ENCODE measurements at regions not wholly inside any gene's neighbourhood (a gene's known extent, or its start where the extent isn't known, plus 50 kb on each side); places are given as distances from the start of the nearest gene placed in this dataset.

- TF ChIP-seq CTCF (IDR thresholded peaks at IDR 0.05; ENCODE audit: insufficient read depth, missing control alignments): no peak
- DNase-seq (ENCODE audit: insufficient read length, low spot score): no peak
- no peak for FAIRE-seq
These were observed 946.0 kb downstream of the IGSF11 start for GRCh38 chr3:118088696-118089095.

GRCh38 chr3:118089563-118089962, 945.1 kb downstream of the IGSF11 start:
- DNase-seq (ENCODE audit: insufficient read length, low spot score) (no peak), FAIRE-seq (no peak)
- no peak for TF ChIP-seq CTCF (IDR thresholded peaks at IDR 0.05; ENCODE audit: insufficient read depth, missing control alignments)

- no peak for DNase-seq (ENCODE audit: insufficient read length, low spot score)
- FAIRE-seq: no peak
- TF ChIP-seq CTCF (IDR thresholded peaks at IDR 0.05; ENCODE audit: insufficient read depth, missing control alignments): no peak
These were observed 937.4 kb downstream of the IGSF11 start for GRCh38 chr3:118097226-118097625.

GRCh38 chr3:118097660-118098059, 937.0 kb downstream of the IGSF11 start:
- no peak for FAIRE-seq
- no peak for TF ChIP-seq CTCF (IDR thresholded peaks at IDR 0.05; ENCODE audit: insufficient read depth, missing control alignments)

GRCh38 chr3:118098827-118099226, 935.8 kb downstream of the IGSF11 start:
- FAIRE-seq: no peak
- no peak for DNase-seq (ENCODE audit: insufficient read length, low spot score)
- TF ChIP-seq CTCF (IDR thresholded peaks at IDR 0.05; ENCODE audit: insufficient read depth, missing control alignments): no peak

More at GRCh38 chr3:118097660-118098059, 937.0 kb downstream of the IGSF11 start:
- DNase-seq (ENCODE audit: insufficient read length, low spot score): no peak

GRCh38 chr3:118101891-118102290, 932.8 kb downstream of the IGSF11 start:
- DNase-seq (ENCODE audit: insufficient read length, low spot score) (no peak), FAIRE-seq (no peak)
- no peak for TF ChIP-seq CTCF (IDR thresholded peaks at IDR 0.05; ENCODE audit: insufficient read depth, missing control alignments)

GRCh38 chr3:118102737-118103136, 931.9 kb downstream of the IGSF11 start:
- TF ChIP-seq CTCF (IDR thresholded peaks at IDR 0.05; ENCODE audit: insufficient read depth, missing control alignments): no peak
- FAIRE-seq: no peak
- DNase-seq (ENCODE audit: insufficient read length, low spot score): no peak
